MCF 10A (cell line): ENCODE measurements at regions not wholly inside any gene's neighbourhood (a gene's known extent, or its start where the extent isn't known, plus 50 kb on each side); places are given as distances from the start of the nearest gene placed in this dataset.

ENCODE experiments used
- BruUV-seq: library from RNA; stranded (reverse); fragments of 400-500 nt; replicated peaks from 2 replicates; lab custom pipeline; 2021; lab: Mats Ljungman, UMichigan
- CTCF ChIA-PET: fragments of 300-600 bp; sonication (Branson Sonifier 250); formaldehyde crosslinking; extraction: SDS; loops from one replicate; lab custom pipeline; 2021; ENCODE audit warnings: antibody characterized with exemption, inconsistent platforms; lab: Yijun Ruan, JAX
- POLR2A ChIA-PET: fragments of 300-600, 350-650 bp; sonication (Branson Sonifier 250); formaldehyde crosslinking; extraction: SDS; loops from one replicate; lab custom pipeline; 2020; ENCODE audit warnings: antibody characterized with exemption, inconsistent platforms; lab: Yijun Ruan, JAX
- DNase-seq: peaks from one replicate; pipeline ENCODE4 v3.0.0-alpha.2; 2018; ENCODE audit not compliant: unreplicated experiment
- H3K27ac Mint-ChIP-seq: one replicate; pipeline ENCODE4 v1.8.0; 2022; ENCODE audit warnings: mild to moderate bottlenecking, low read depth, mixed read lengths; ENCODE audit not compliant: unreplicated experiment
- H3K27me3 Mint-ChIP-seq: one replicate; pipeline ENCODE4 v1.8.0; 2022; ENCODE audit warnings: mixed read lengths; ENCODE audit not compliant: insufficient read depth, unreplicated experiment
- H3K36me3 Mint-ChIP-seq: one replicate; pipeline ENCODE4 v1.8.0; 2022; ENCODE audit warnings: mild to moderate bottlenecking, moderate library complexity, mixed read lengths; ENCODE audit not compliant: insufficient read depth, unreplicated experiment
- H3K4me1 Mint-ChIP-seq: one replicate; pipeline ENCODE4 v1.8.0; 2022; ENCODE audit warnings: mixed read lengths; ENCODE audit not compliant: insufficient read depth, unreplicated experiment
- H3K4me3 Mint-ChIP-seq: one replicate; pipeline ENCODE4 v1.8.0; 2022; ENCODE audit warnings: mild to moderate bottlenecking, moderate library complexity, mixed read lengths; ENCODE audit not compliant: unreplicated experiment
- H3K9me3 Mint-ChIP-seq: one replicate; pipeline ENCODE4 v1.8.0; 2022; ENCODE audit warnings: mixed read lengths; ENCODE audit not compliant: unreplicated experiment
- CTCF ChIP-seq: fragments of 200-600 bp; IDR thresholded peaks from one replicate; pipeline ENCODE4 v1.8.0; 2022; ENCODE audit warnings: antibody characterized with exemption, mild to moderate bottlenecking; ENCODE audit not compliant: unreplicated experiment
- intact Hi-C: fragments of 100-400 bp; cut with micrococcal nuclease; formaldehyde crosslinking; loops from 2 replicates; pipeline ENCODE4 v1.14.1; 2022

GRCh38 chr2:128689971-128690370 lies 371.3 kb upstream of the HS6ST1 start:
- CTCF ChIA-PET, result no interaction called here
- no TSS peak for BruUV-seq
- POLR2A ChIA-PET, result no interaction called here
- intact Hi-C loops, result no loop called here
- Mint-ChIP-seq H3K27ac (no peak overlapping the region), H3K4me3 (no peak overlapping the region), H3K36me3 (no peaks in the 10 kb centered on the region), H3K27me3 (no peaks in the 10 kb centered on the region), H3K4me1 (no peaks in the 10 kb centered on the region), H3K9me3 (no peaks in the 10 kb centered on the region)
- no peak for DNase-seq
- no peak for TF ChIP-seq CTCF

- H3K9me3 Mint-ChIP-seq, result no peaks in the 10 kb centered on the region
- ChIA-PET CTCF (no interaction called here), POLR2A (no interaction called here)
- no peaks in the 10 kb centered on the region for H3K4me1 Mint-ChIP-seq
- H3K36me3 Mint-ChIP-seq, result no peaks in the 10 kb centered on the region
- no peak for TF ChIP-seq CTCF
- no peak for DNase-seq
- no TSS peak for BruUV-seq
- H3K27ac Mint-ChIP-seq, result no peak overlapping the region
- intact Hi-C loops, result no loop called here
- no peak overlapping the region for H3K4me3 Mint-ChIP-seq
- H3K27me3 Mint-ChIP-seq, result no peaks in the 10 kb centered on the region
Observed at GRCh38 chr2:128690431-128690830, 371.8 kb upstream of the HS6ST1 start.

- intact Hi-C loops, result no loop called here
- BruUV-seq, result no TSS peak
Observed at GRCh38 chr2:128690869-128691268, 372.2 kb upstream of the HS6ST1 start.

GRCh38 chr2:128691526-128691925 lies 372.9 kb upstream of the HS6ST1 start:
- Mint-ChIP-seq H3K4me3 (no peak overlapping the region), H3K36me3 (no peaks in the 10 kb centered on the region), H3K27ac (no peak overlapping the region), H3K9me3 (no peaks in the 10 kb centered on the region), H3K4me1 (no peaks in the 10 kb centered on the region), H3K27me3 (no peaks in the 10 kb centered on the region)
- BruUV-seq, result no TSS peak
- CTCF ChIA-PET, result no interaction called here
- DNase-seq, result no peak
- intact Hi-C loops, result no loop called here
- POLR2A ChIA-PET, result interaction anchor here (0.6 kb wide), 1 partner anchor 112 kb away, joined by 3 read pairs; no protein-coding TSS in a partner anchor
- TF ChIP-seq CTCF, result no peak

More at GRCh38 chr2:128690869-128691268, 372.2 kb upstream of the HS6ST1 start:
- Mint-ChIP-seq H3K4me3 (no peak overlapping the region), H3K4me1 (no peaks in the 10 kb centered on the region), H3K27me3 (no peaks in the 10 kb centered on the region), H3K36me3 (no peaks in the 10 kb centered on the region), H3K27ac (no peak overlapping the region), H3K9me3 (no peaks in the 10 kb centered on the region)
- no peak for TF ChIP-seq CTCF
- CTCF ChIA-PET, result no interaction called here
- DNase-seq, result no peak
- POLR2A ChIA-PET, result interaction anchor here (0.6 kb wide), 1 partner anchor 112 kb away, joined by 3 read pairs; no protein-coding TSS in a partner anchor
